Bronchial epithelial cell (primary cell): ENCODE measurements at regions not wholly inside any gene's neighbourhood (a gene's known extent, or its start where the extent isn't known, plus 50 kb on each side); places are given as distances from the start of the nearest gene placed in this dataset.
"Not testable (repeated sequence)": the region's sequence is repeated elsewhere in the genome, so short reads cannot be mapped to it uniquely, and the experiment has no call there.

Experiments used
- DNase-seq: peaks from one replicate; pipeline ENCODE4 v3.0.0-alpha.2; 2010; ENCODE audit warnings: low read depth
- FAIRE-seq: peaks from 2 replicates; lab custom pipeline; 2011; peaks lifted over from hg19 to GRCh38; lab: Jason Lieb, UNC
- H3K27me3 ChIP-seq: 2 replicates; pipeline ENCODE4 v1.5.1; 2011; ENCODE audit warnings: low read length; ENCODE audit not compliant: control insufficient read depth, insufficient read depth
- H3K36me3 ChIP-seq: 2 replicates; pipeline ENCODE4 v1.5.1; 2011; ENCODE audit warnings: low read length; ENCODE audit not compliant: control insufficient read depth, insufficient read depth
- H3K4me3 ChIP-seq: 2 replicates; pipeline ENCODE4 v1.5.1; 2011; ENCODE audit warnings: mild to moderate bottlenecking, low read depth, low read length, control low read depth
- TF ChIP-seq, protein P1 (sequence below): IDR thresholded peaks from 2 replicates; pipeline ENCODE4 v1.5.1; 2011; ENCODE audit warnings: mild to moderate bottlenecking, moderate library complexity, low read length, control low read depth, inconsistent platforms; ENCODE audit not compliant: insufficient read depth, severe bottlenecking

DNA sequence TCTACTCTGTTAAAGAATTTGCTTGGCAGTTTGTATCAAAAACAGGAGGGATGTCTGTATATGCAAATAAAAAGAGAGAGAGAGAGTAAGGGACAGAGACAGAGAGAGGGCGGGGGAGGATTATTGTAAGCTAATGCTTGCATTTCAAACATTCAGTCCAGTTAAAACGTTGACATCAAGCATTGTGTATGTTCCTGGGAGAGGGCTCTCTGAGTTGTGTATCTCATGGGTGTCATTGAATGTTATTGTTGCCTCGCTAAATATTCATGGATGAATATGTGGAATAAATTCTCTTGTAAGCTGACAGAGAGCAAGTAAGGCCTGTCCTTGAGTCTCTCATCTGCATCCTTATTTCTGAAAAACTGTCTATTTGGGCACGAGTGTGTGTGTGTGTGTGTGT, 78.8 kb upstream of the VRK1 start:
- DNase-seq (no peak), FAIRE-seq (no peak)
- Histone ChIP-seq H3K36me3 (no peaks in the 10 kb centered on the region), H3K4me3 (no peak overlapping the region), H3K27me3 (no peaks in the 10 kb centered on the region)
- TF ChIP-seq, protein P1, sequence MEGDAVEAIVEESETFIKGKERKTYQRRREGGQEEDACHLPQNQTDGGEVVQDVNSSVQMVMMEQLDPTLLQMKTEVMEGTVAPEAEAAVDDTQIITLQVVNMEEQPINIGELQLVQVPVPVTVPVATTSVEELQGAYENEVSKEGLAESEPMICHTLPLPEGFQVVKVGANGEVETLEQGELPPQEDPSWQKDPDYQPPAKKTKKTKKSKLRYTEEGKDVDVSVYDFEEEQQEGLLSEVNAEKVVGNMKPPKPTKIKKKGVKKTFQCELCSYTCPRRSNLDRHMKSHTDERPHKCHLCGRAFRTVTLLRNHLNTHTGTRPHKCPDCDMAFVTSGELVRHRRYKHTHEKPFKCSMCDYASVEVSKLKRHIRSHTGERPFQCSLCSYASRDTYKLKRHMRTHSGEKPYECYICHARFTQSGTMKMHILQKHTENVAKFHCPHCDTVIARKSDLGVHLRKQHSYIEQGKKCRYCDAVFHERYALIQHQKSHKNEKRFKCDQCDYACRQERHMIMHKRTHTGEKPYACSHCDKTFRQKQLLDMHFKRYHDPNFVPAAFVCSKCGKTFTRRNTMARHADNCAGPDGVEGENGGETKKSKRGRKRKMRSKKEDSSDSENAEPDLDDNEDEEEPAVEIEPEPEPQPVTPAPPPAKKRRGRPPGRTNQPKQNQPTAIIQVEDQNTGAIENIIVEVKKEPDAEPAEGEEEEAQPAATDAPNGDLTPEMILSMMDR = no peak

DNA sequence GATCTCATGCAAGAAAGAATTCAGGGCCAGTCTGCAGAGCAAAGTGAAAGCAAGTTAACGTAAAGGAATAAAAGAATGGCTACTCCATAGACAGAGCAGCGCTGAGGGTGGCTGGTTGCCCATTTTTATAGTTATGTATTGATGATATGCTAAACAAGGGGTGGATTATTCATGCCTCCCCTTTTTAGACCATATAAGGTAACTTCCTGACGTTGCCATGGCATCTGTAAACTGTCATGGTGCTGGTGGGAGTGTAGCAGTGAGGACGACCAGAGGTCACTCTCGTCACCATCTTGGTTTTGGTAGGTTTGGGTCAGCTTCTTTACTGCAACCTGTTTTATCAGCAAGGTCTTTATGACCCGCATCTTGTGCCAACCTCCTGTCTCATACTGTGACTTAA, 76.5 kb upstream of the VRK1 start:
- not testable (repeated sequence) for H3K36me3 ChIP-seq, H3K4me3 ChIP-seq, H3K27me3 ChIP-seq, FAIRE-seq, DNase-seq

DNA sequence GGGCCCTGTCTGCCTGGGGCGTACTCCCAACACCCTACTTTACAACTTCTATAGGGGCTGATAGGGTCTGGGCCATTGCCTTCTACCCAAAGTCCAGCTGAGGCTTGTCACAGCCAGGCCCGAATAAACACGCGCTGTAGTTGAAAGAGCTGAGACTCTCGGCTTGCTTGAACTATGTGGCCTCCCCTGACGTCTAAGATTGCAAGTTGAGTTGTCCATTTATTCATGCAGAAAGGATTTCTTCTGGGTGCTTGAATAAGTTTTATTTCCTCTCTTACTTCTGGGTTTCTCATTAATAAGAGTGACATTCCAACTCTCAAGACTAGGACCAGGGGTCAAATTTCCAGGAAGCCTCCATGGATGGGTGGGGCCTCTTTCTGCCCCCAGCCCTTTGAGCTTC, 74.4 kb upstream of the VRK1 start:
- no peaks in the 10 kb centered on the region for H3K27me3 ChIP-seq
- DNase-seq (no peak), FAIRE-seq (peak; percentile 62)
- TF ChIP-seq, protein P1 = no peak
- no peak overlapping the region for H3K4me3 ChIP-seq
- no peaks in the 10 kb centered on the region for H3K36me3 ChIP-seq

DNA sequence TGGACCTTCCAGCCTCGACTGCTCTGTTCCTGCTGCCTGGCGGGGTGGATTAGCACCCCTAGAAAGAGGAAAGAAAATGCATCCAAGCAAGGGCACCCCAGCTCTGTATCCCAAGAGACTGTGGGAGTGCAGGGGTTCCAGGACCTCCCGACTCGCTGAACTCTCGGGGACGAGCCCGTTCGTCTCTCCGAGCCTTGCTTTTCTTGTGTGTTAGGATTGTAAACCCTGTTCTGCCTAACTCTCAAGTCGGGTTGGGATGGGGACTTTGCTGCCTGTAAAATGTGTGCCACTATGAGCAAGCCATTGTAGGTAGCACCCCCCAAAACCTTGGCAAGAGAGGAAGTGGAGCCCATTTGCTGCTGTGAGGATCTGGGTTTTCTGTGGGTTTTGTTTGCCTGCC, 73.2 kb upstream of the VRK1 start:
- no peak overlapping the region for H3K4me3 ChIP-seq
- TF ChIP-seq, protein P1 = no peak

DNA sequence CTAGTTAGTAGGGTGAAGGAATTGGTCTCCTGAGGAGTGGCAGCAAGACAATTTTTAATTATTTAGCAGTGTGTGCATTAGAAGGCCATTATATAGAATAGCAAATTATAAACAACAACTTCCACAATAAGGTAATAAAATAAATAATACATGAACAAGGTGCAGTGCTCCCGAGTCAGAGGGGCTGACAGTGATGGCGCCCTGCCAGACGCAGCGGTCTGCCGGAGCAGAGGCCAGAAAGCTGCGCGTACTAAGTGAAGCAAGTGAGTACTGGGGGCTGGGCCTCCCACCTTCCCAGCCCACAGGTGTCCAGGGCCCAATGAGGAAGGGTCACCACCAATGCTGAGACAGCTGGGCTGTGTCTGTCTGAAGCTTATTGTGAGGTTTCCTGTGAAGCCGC, 72.0 kb upstream of the VRK1 start:
- TF ChIP-seq, protein P1 = no peak
- H3K36me3 ChIP-seq = no peaks in the 10 kb centered on the region
- H3K4me3 ChIP-seq = no peak overlapping the region
- H3K27me3 ChIP-seq = no peaks in the 10 kb centered on the region
- DNase-seq (no peak), FAIRE-seq (no peak)

More for the DNA sequence above, 73.2 kb upstream of the VRK1 start:
- DNase-seq (no peak), FAIRE-seq (no peak)
- H3K36me3 ChIP-seq = no peaks in the 10 kb centered on the region
- no peaks in the 10 kb centered on the region for H3K27me3 ChIP-seq

DNA sequence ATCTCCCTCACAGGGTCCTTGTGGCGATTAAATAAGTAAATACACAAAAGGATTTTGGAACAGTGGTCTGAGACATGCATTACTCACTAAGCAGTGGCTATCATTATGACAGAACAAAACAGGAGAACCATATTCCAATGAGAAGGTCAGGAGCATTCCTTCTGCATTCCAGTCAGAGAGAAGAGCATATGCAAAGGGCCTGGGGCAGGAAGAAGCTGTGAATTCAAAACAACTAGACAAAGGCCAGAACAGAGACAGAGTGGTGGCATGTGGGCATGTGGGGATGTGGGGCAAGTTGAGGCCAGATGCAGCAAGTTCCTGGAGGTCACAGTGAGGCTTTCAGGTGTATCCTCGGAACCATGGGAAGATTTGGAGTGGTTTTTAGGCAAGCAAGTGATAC, 70.1 kb upstream of the VRK1 start:
- TF ChIP-seq, protein P1 = no peak
- DNase-seq = no peak
- no peak for FAIRE-seq
- H3K36me3 ChIP-seq = no peaks in the 10 kb centered on the region
- H3K27me3 ChIP-seq = no peaks in the 10 kb centered on the region
- no peak overlapping the region for H3K4me3 ChIP-seq
